Neural progenitor cell (in vitro differentiated cells): ENCODE measurements at regions not wholly inside any gene's neighbourhood (a gene's known extent, or its start where the extent isn't known, plus 50 kb on each side); places are given as distances from the start of the nearest gene placed in this dataset.
A peak's percentile ranks its signal among the peaks of the same experiment; 100 is the strongest.
"Not testable (repeated sequence)": the region's sequence is repeated elsewhere in the genome, so short reads cannot be mapped to it uniquely, and the experiment has no call there.

ENCODE experiments used
- DNase-seq: peaks from one replicate; pipeline ENCODE4 v3.0.0-alpha.2; 2016; ENCODE audit warnings: low spot score
- H2AFZ ChIP-seq: fragments of 200-600 bp; sonication (generic); replicated peaks from 2 replicates; pipeline ENCODE4 v1.6.1; 2016; ENCODE audit warnings: antibody characterized with exemption
- H3F3A ChIP-seq: fragments of 200-600 bp; sonication (generic); 2 replicates; pipeline ENCODE4 v1.6.1; 2016; ENCODE audit warnings: antibody characterized with exemption, low read depth
- H3K27ac ChIP-seq: fragments of 200-600 bp; sonication (generic); 2 replicates; pipeline ENCODE4 v1.5.1; 2016; ENCODE audit warnings: mild to moderate bottlenecking
- H3K27me3 ChIP-seq: fragments of 200-600 bp; sonication (generic); 2 replicates; pipeline ENCODE4 v1.6.1; 2016; ENCODE audit warnings: mild to moderate bottlenecking, moderate library complexity
- H3K36me3 ChIP-seq: fragments of 200-600 bp; sonication (generic); 2 replicates; pipeline ENCODE4 v1.5.1; 2016
- H3K4me1 ChIP-seq: fragments of 200-600 bp; sonication (generic); 2 replicates; pipeline ENCODE4 v1.6.1; 2016; ENCODE audit warnings: mixed run types
- H3K4me2 ChIP-seq: fragments of 200-600 bp; sonication (generic); 2 replicates; pipeline ENCODE4 v1.6.1; 2016
- H3K4me3 ChIP-seq: fragments of 200-600 bp; sonication (generic); 2 replicates; pipeline ENCODE4 v1.5.1; 2016
- H3K79me2 ChIP-seq: fragments of 200-600 bp; sonication (generic); 2 replicates; pipeline ENCODE4 v1.6.1; 2016; ENCODE audit warnings: low read depth
- H3K9ac ChIP-seq: fragments of 200-600 bp; sonication (generic); 2 replicates; pipeline ENCODE4 v1.6.1; 2016
- H3K9me3 ChIP-seq: fragments of 200-600 bp; sonication (generic); 2 replicates; pipeline ENCODE4 v1.5.1; 2016; ENCODE audit warnings: low read depth
- H4K20me1 ChIP-seq: fragments of 200-600 bp; sonication (generic); 2 replicates; pipeline ENCODE4 v1.6.1; 2016; ENCODE audit warnings: low read depth
- H3K27ac Mint-ChIP-seq: 3 replicates; pipeline ENCODE4 v1.8.0; 2021; ENCODE audit warnings: mixed read lengths
- H3K27me3 Mint-ChIP-seq: 2 replicates; pipeline ENCODE4 v1.8.0; 2022; ENCODE audit warnings: low read depth, mild to moderate bottlenecking, inconsistent platforms, moderate library complexity, mixed read lengths; ENCODE audit not compliant: insufficient read depth
- H3K36me3 Mint-ChIP-seq: 3 replicates; pipeline ENCODE4 v1.8.0; 2021; ENCODE audit warnings: mixed read lengths
- H3K4me1 Mint-ChIP-seq: 3 replicates; pipeline ENCODE4 v1.8.0; 2021; ENCODE audit warnings: mixed read lengths
- H3K4me3 Mint-ChIP-seq: 3 replicates; pipeline ENCODE4 v1.8.0; 2021; ENCODE audit warnings: mild to moderate bottlenecking, moderate library complexity, mixed read lengths
- H3K9me3 Mint-ChIP-seq: 3 replicates; pipeline ENCODE4 v1.8.0; 2020; ENCODE audit warnings: mixed read lengths
- CTCF ChIP-seq: fragments of 200-600 bp; sonication (generic); IDR thresholded peaks from 2 replicates; pipeline ENCODE4 v1.5.1; 2017; ENCODE audit warnings: antibody characterized with exemption, mild to moderate bottlenecking
- EZH2 ChIP-seq: fragments of 200-600 bp; sonication (generic); IDR thresholded peaks from 2 replicates; pipeline ENCODE4 v1.6.1; 2017; ENCODE audit warnings: antibody characterized with exemption, mild to moderate bottlenecking, moderate library complexity
- EZH2phosphoT487 ChIP-seq: fragments of 200-600 bp; sonication (generic); IDR thresholded peaks from 2 replicates; pipeline ENCODE4 v1.6.1; 2017; ENCODE audit warnings: antibody characterized with exemption

GRCh38 chr2:144621266-144621665 lies 101.3 kb upstream of the ZEB2 start:
- Histone ChIP-seq H4K20me1 (no peaks in the 10 kb centered on the region), H3K36me3 (no peaks in the 10 kb centered on the region), H3K4me2 (no peak overlapping the region), H3K4me1 (no peaks in the 10 kb centered on the region), H2AFZ (no peak overlapping the region), H3K27ac (no peak overlapping the region), H3K9ac (no peak overlapping the region), H3F3A (no peaks in the 10 kb centered on the region), H3K4me3 (no peak overlapping the region), H3K9me3 (no peaks in the 10 kb centered on the region), H3K79me2 (no peaks in the 10 kb centered on the region), H3K27me3 (no peaks in the 10 kb centered on the region)
- H3K27me3 Mint-ChIP-seq = no peaks in the 10 kb centered on the region
- H3K4me3 Mint-ChIP-seq = no peak overlapping the region
- peaks cover 2% of the 10 kb centered on the region for H3K9me3 Mint-ChIP-seq
- no peaks in the 10 kb centered on the region for H3K4me1 Mint-ChIP-seq
- H3K36me3 Mint-ChIP-seq = no peaks in the 10 kb centered on the region
- TF ChIP-seq EZH2phosphoT487 (no peak), CTCF (no peak), EZH2 (no peak)
- DNase-seq = no peak
- H3K27ac Mint-ChIP-seq = no peak overlapping the region

GRCh38 chr2:144619760-144620159 lies 99.8 kb upstream of the ZEB2 start:
- no peak overlapping the region for H3K4me2 ChIP-seq
- Mint-ChIP-seq H3K9me3 (peaks cover 2% of the 10 kb centered on the region), H3K4me3 (no peak overlapping the region), H3K36me3 (no peaks in the 10 kb centered on the region), H3K27me3 (no peaks in the 10 kb centered on the region), H3K27ac (no peak overlapping the region), H3K4me1 (no peaks in the 10 kb centered on the region)
- H3F3A ChIP-seq = no peaks in the 10 kb centered on the region
- H3K27ac ChIP-seq = no peak overlapping the region
- no peaks in the 10 kb centered on the region for H3K79me2 ChIP-seq
- H3K4me3 ChIP-seq = no peak overlapping the region
- DNase-seq = no peak
- no peaks in the 10 kb centered on the region for H3K27me3 ChIP-seq
- no peaks in the 10 kb centered on the region for H3K36me3 ChIP-seq
- TF ChIP-seq EZH2 (no peak), CTCF (no peak), EZH2phosphoT487 (no peak)
- no peaks in the 10 kb centered on the region for H3K9me3 ChIP-seq
- no peaks in the 10 kb centered on the region for H3K4me1 ChIP-seq
- H3K9ac ChIP-seq = no peak overlapping the region
- no peak overlapping the region for H2AFZ ChIP-seq
- no peaks in the 10 kb centered on the region for H4K20me1 ChIP-seq

- H3K79me2 ChIP-seq, H3K27me3 ChIP-seq, H4K20me1 ChIP-seq, H2AFZ ChIP-seq, DNase-seq, H3F3A ChIP-seq, H3K4me1 Mint-ChIP-seq, H3K27ac ChIP-seq, H3K4me3 ChIP-seq, H3K27me3 Mint-ChIP-seq, H3K36me3 Mint-ChIP-seq, H3K9me3 ChIP-seq, H3K27ac Mint-ChIP-seq, H3K4me2 ChIP-seq, H3K36me3 ChIP-seq, H3K9ac ChIP-seq, H3K4me1 ChIP-seq, H3K9me3 Mint-ChIP-seq, H3K4me3 Mint-ChIP-seq: not testable (repeated sequence)
Measured at GRCh38 chr2:144617171-144617570, 97.3 kb upstream of the ZEB2 start.

GRCh38 chr2:144615866-144616565 lies 96.1 kb upstream of the ZEB2 start:
- Histone ChIP-seq H4K20me1 (no peaks in the 10 kb centered on the region), H3K36me3 (no peaks in the 10 kb centered on the region), H3K4me1 (no peaks in the 10 kb centered on the region), H3K27me3 (no peaks in the 10 kb centered on the region), H3K27ac (no peak overlapping the region), H3K79me2 (no peaks in the 10 kb centered on the region), H3F3A (no peaks in the 10 kb centered on the region), H3K4me2 (no peak overlapping the region), H2AFZ (peak overlapping the region; percentile 2), H3K4me3 (no peak overlapping the region), H3K9me3 (no peaks in the 10 kb centered on the region), H3K9ac (no peak overlapping the region)
- H3K36me3 Mint-ChIP-seq = no peaks in the 10 kb centered on the region
- H3K9me3 Mint-ChIP-seq = no peaks in the 10 kb centered on the region
- no peak overlapping the region for H3K4me3 Mint-ChIP-seq
- H3K4me1 Mint-ChIP-seq = no peaks in the 10 kb centered on the region
- H3K27me3 Mint-ChIP-seq = no peaks in the 10 kb centered on the region
- TF ChIP-seq EZH2 (no peak), CTCF (no peak), EZH2phosphoT487 (no peak)
- no peak overlapping the region for H3K27ac Mint-ChIP-seq
- no peak for DNase-seq
